H9 (cell line): ENCODE measurements at regions not wholly inside any gene's neighbourhood (a gene's known extent, or its start where the extent isn't known, plus 50 kb on each side); places are given as distances from the start of the nearest gene placed in this dataset.
"Not testable (repeated sequence)": the region's sequence is repeated elsewhere in the genome, so short reads cannot be mapped to it uniquely, and the experiment has no call there.

Experiments
- DNase-seq: peaks from one replicate; pipeline ENCODE4 v3.0.0-alpha.2; 2017
- H2AFZ ChIP-seq: one replicate; pipeline ENCODE4 v1.6.1; 2013; ENCODE audit warnings: mild to moderate bottlenecking, low read length, control low read depth, moderate library complexity
- H2AK5ac ChIP-seq: 2 replicates; pipeline ENCODE4 v1.6.1; 2013; ENCODE audit warnings: low read length, control low read depth, mixed read lengths; ENCODE audit not compliant: insufficient read length
- H2BK120ac ChIP-seq: one replicate; pipeline ENCODE4 v1.6.1; 2013; ENCODE audit warnings: low read depth, mild to moderate bottlenecking, low read length, control low read depth, inconsistent platforms; ENCODE audit not compliant: poor library complexity, severe bottlenecking
- H2BK12ac ChIP-seq: 2 replicates; pipeline ENCODE4 v1.6.1; 2013; ENCODE audit warnings: low read length, control low read depth, mixed read lengths, low read depth; ENCODE audit not compliant: insufficient read length
- H2BK15ac ChIP-seq: 2 replicates; pipeline ENCODE4 v1.6.1; 2013; ENCODE audit warnings: low read depth, low read length, control low read depth
- H2BK20ac ChIP-seq: one replicate; pipeline ENCODE4 v1.6.1; 2013; ENCODE audit warnings: low read depth, mild to moderate bottlenecking, low read length, control low read depth, inconsistent platforms; ENCODE audit not compliant: poor library complexity, severe bottlenecking
- H2BK5ac ChIP-seq: 2 replicates; pipeline ENCODE4 v1.6.1; 2013; ENCODE audit warnings: low read length, control low read depth, mixed read lengths; ENCODE audit not compliant: insufficient read length
- H3K14ac ChIP-seq: 2 replicates; pipeline ENCODE4 v1.6.1; 2013; ENCODE audit warnings: low read length, control low read depth; ENCODE audit not compliant: insufficient read depth
- H3K18ac ChIP-seq: 2 replicates; pipeline ENCODE4 v1.6.1; 2013; ENCODE audit warnings: low read depth, mild to moderate bottlenecking, mixed read lengths, low read length, control low read depth; ENCODE audit not compliant: insufficient read length
- H3K23ac ChIP-seq: 2 replicates; pipeline ENCODE4 v1.6.1; 2013; ENCODE audit warnings: low read length, control low read depth, mixed read lengths, low read depth; ENCODE audit not compliant: insufficient read length
- H3K23me2 ChIP-seq: 2 replicates; pipeline ENCODE4 v1.6.1; 2013; ENCODE audit warnings: low read depth, mild to moderate bottlenecking, mixed read lengths, low read length, control low read depth; ENCODE audit not compliant: insufficient read length, poor library complexity, severe bottlenecking
- H3K27ac ChIP-seq: 2 replicates; pipeline ENCODE4 v1.5.1; 2013; ENCODE audit warnings: low read length, control low read depth, mixed read lengths, low read depth; ENCODE audit not compliant: insufficient read length
- H3K27me3 ChIP-seq: 2 replicates; pipeline ENCODE4 v1.6.1; 2013; ENCODE audit warnings: low read length, control low read depth, inconsistent platforms; ENCODE audit not compliant: insufficient read depth
- H3K4ac ChIP-seq: 2 replicates; pipeline ENCODE4 v1.6.1; 2013; ENCODE audit warnings: low read depth, mild to moderate bottlenecking, control low read depth, inconsistent platforms, low read length, moderate library complexity
- H3K4me1 ChIP-seq: 2 replicates; pipeline ENCODE4 v1.6.1; 2013; ENCODE audit warnings: low read length, control low read depth, inconsistent platforms; ENCODE audit not compliant: insufficient read depth
- H3K4me2 ChIP-seq: 2 replicates; pipeline ENCODE4 v1.6.1; 2013; ENCODE audit warnings: low read length, control low read depth, mixed read lengths; ENCODE audit not compliant: insufficient read length, insufficient read depth
- H3K56ac ChIP-seq: 2 replicates; pipeline ENCODE4 v1.6.1; 2013; ENCODE audit warnings: low read depth, mild to moderate bottlenecking, mixed read lengths, low read length, control low read depth; ENCODE audit not compliant: insufficient read length
- H3K79me1 ChIP-seq: 2 replicates; pipeline ENCODE4 v1.6.1; 2013; ENCODE audit warnings: low read depth, mild to moderate bottlenecking, moderate library complexity, low read length, control low read depth, inconsistent platforms; ENCODE audit not compliant: insufficient read depth, poor library complexity, severe bottlenecking
- H3K79me2 ChIP-seq: 2 replicates; pipeline ENCODE4 v1.6.1; 2013; ENCODE audit warnings: low read length, control low read depth, inconsistent platforms; ENCODE audit not compliant: insufficient read depth
- H3K9ac ChIP-seq: 2 replicates; pipeline ENCODE4 v1.6.1; 2013; ENCODE audit warnings: low read length, control low read depth, mixed read lengths; ENCODE audit not compliant: insufficient read length; ENCODE audit errors: extremely low read depth
- H3K9me3 ChIP-seq: one replicate; pipeline ENCODE4 v1.6.1; 2013; ENCODE audit warnings: low read depth, low read length, inconsistent platforms; ENCODE audit not compliant: control insufficient read depth
- H3T11ph ChIP-seq: one replicate; pipeline ENCODE4 v1.6.1; 2013; ENCODE audit warnings: mild to moderate bottlenecking, low read length, control low read depth, inconsistent platforms
- H4K20me1 ChIP-seq: one replicate; pipeline ENCODE4 v1.6.1; 2013; ENCODE audit not compliant: control insufficient read depth, insufficient read length, insufficient read depth
- H4K5ac ChIP-seq: 2 replicates; pipeline ENCODE4 v1.6.1; 2013; ENCODE audit warnings: low read depth, mild to moderate bottlenecking, mixed read lengths, low read length, control low read depth; ENCODE audit not compliant: insufficient read length
- H4K8ac ChIP-seq: replicated peaks from 2 replicates; pipeline ENCODE4 v1.6.1; 2013; ENCODE audit warnings: low read length, control low read depth, mixed read lengths, low read depth; ENCODE audit not compliant: insufficient read length
- H4K91ac ChIP-seq: 2 replicates; pipeline ENCODE4 v1.6.1; 2013; ENCODE audit warnings: low read depth, mild to moderate bottlenecking, moderate library complexity, mixed read lengths, low read length, control low read depth; ENCODE audit not compliant: insufficient read length
- H3K27ac Mint-ChIP-seq, 3 experiments: 2 replicates in 2 of 3; 3 replicates in 1 of 3; pipeline ENCODE4 v1.8.0; 2020 to 2021; ENCODE audit warnings: mixed read lengths in 3 of 3, mild to moderate bottlenecking in 1 of 3, moderate library complexity in 1 of 3
- H3K27me3 Mint-ChIP-seq: 2 replicates; pipeline ENCODE4 v1.8.0; 2021; ENCODE audit warnings: low read depth, mild to moderate bottlenecking, moderate library complexity, mixed read lengths
- H3K36me3 Mint-ChIP-seq, 3 experiments: 2 replicates in 2 of 3; 3 replicates in 1 of 3; pipeline ENCODE4 v1.8.0; 2020 to 2021; ENCODE audit warnings: low read depth in 3 of 3, mixed read lengths in 3 of 3; ENCODE audit not compliant: insufficient read depth in 1 of 3
- H3K4me1 Mint-ChIP-seq, 2 experiments: 2 replicates each; pipeline ENCODE4 v1.8.0; 2020; ENCODE audit warnings: mixed read lengths in 2 of 2
- H3K4me3 Mint-ChIP-seq, 2 experiments: 2 replicates in 1 of 2; 3 replicates in 1 of 2; pipeline ENCODE4 v1.8.0; 2020 to 2021; ENCODE audit warnings: mild to moderate bottlenecking in 2 of 2, mixed read lengths in 2 of 2, moderate library complexity in 1 of 2
- H3K9me3 Mint-ChIP-seq, 2 experiments: 2 replicates in 1 of 2; 3 replicates in 1 of 2; pipeline ENCODE4 v1.8.0; 2020; ENCODE audit warnings: mild to moderate bottlenecking in 2 of 2, mixed read lengths in 2 of 2, moderate library complexity in 1 of 2
- WGBS: extraction: QIAGEN DNeasy Blood & Tissue Kit; methylation state at CpG from one replicate; pipeline ENCODE4 v1.1.7; 2013; ENCODE audit warnings: missing lambda C conversion rate, low lambda C conversion rate, mixed read lengths; ENCODE audit not compliant: insufficient read length; ENCODE audit errors: extremely low coverage; 5-methylcytosine and 5-hydroxymethylcytosine counted together
- TF ChIP-seq, protein P1 (sequence below): fragments of 200-600 bp; sonication (generic); conservative IDR thresholded peaks from 3 replicates; pipeline ENCODE4 v1.8.0; 2021; ENCODE audit warnings: antibody characterized with exemption, mild to moderate bottlenecking

- DNase-seq: no peak
- Mint-ChIP-seq H3K4me3 (no peak overlapping the region), H3K9me3 (peaks cover 5 to 7% of the 10 kb centered on the region in 2 experiments; a peak in 4 of 5 replicates), H3K36me3 (peaks cover 0 to 5% (median 0%) of the 10 kb centered on the region in 3 experiments; a peak in 1 of 7 replicates), H3K27ac (no peak overlapping the region; a peak in 1 of 7 replicates), H3K4me1 (peaks cover 3% of the 10 kb centered on the region in 2 experiments), H3K27me3 (peaks cover 3% of the 10 kb centered on the region; the same call in 1 of the 2 replicates)
- Histone ChIP-seq H2BK120ac (no peak overlapping the region), H3K9ac (no peak overlapping the region), H4K5ac (no peak overlapping the region), H3K27me3 (no peaks in the 10 kb centered on the region), H2BK5ac (no peak overlapping the region), H2AK5ac (no peak overlapping the region), H3K79me2 (no peaks in the 10 kb centered on the region), H3K4me1 (no peaks in the 10 kb centered on the region), H3T11ph (no peak overlapping the region), H3K4me2 (no peak overlapping the region), H3K23ac (no peak overlapping the region), H2AFZ (no peak overlapping the region), H2BK20ac (no peak overlapping the region), H4K8ac (no peak overlapping the region), H2BK12ac (no peak overlapping the region), H3K23me2 (no peaks in the 10 kb centered on the region), H3K18ac (no peak overlapping the region), H4K91ac (no peak overlapping the region), H4K20me1 (no peaks in the 10 kb centered on the region), H3K4ac (no peak overlapping the region), H3K27ac (no peak overlapping the region), H3K9me3 (no peaks in the 10 kb centered on the region), H2BK15ac (no peak overlapping the region), H3K79me1 (no peaks in the 10 kb centered on the region), H3K14ac (no peak overlapping the region), H3K56ac (no peak overlapping the region)
- TF ChIP-seq, protein P1, sequence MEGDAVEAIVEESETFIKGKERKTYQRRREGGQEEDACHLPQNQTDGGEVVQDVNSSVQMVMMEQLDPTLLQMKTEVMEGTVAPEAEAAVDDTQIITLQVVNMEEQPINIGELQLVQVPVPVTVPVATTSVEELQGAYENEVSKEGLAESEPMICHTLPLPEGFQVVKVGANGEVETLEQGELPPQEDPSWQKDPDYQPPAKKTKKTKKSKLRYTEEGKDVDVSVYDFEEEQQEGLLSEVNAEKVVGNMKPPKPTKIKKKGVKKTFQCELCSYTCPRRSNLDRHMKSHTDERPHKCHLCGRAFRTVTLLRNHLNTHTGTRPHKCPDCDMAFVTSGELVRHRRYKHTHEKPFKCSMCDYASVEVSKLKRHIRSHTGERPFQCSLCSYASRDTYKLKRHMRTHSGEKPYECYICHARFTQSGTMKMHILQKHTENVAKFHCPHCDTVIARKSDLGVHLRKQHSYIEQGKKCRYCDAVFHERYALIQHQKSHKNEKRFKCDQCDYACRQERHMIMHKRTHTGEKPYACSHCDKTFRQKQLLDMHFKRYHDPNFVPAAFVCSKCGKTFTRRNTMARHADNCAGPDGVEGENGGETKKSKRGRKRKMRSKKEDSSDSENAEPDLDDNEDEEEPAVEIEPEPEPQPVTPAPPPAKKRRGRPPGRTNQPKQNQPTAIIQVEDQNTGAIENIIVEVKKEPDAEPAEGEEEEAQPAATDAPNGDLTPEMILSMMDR: no peak
- WGBS: no CpG with 5 or more reads among the region's 3 CpGs
Measured at GRCh38 chr15:91358405-91358804, 258.3 kb downstream of the SV2B start.

GRCh38 chr15:91361696-91362095 is 261.6 kb downstream of the SV2B start:
- not testable (repeated sequence) for H3K4me2 ChIP-seq, H2BK20ac ChIP-seq, H4K8ac ChIP-seq, H2BK12ac ChIP-seq, H3K27ac ChIP-seq, H3K14ac ChIP-seq, H3K4me3 Mint-ChIP-seq, DNase-seq, H3K4ac ChIP-seq, H4K5ac ChIP-seq, H3K27me3 Mint-ChIP-seq, H4K91ac ChIP-seq, H3K23ac ChIP-seq, H3K27me3 ChIP-seq, H3K9ac ChIP-seq, H3K56ac ChIP-seq, H3K4me1 Mint-ChIP-seq, H3K27ac Mint-ChIP-seq, H2BK120ac ChIP-seq, H2AFZ ChIP-seq, H3K79me2 ChIP-seq, H2BK15ac ChIP-seq, H3K79me1 ChIP-seq, H3K23me2 ChIP-seq, H3K9me3 ChIP-seq, H3K18ac ChIP-seq, H3K36me3 Mint-ChIP-seq, H3T11ph ChIP-seq, H4K20me1 ChIP-seq, H2BK5ac ChIP-seq, H2AK5ac ChIP-seq, H3K4me1 ChIP-seq
- H3K9me3 Mint-ChIP-seq: peaks cover 17 to 20% of the 10 kb centered on the region in 2 experiments; a peak in 4 of 5 replicates
- WGBS: no CpG with 5 or more reads among the region's 3 CpGs
